ENCODE measurements at regions not wholly inside any gene's neighbourhood (a gene's known extent, or its start where the extent isn't known, plus 50 kb on each side); places are given as distances from the start of the nearest gene placed in this dataset.
"Not testable (repeated sequence)": the region's sequence is repeated elsewhere in the genome, so short reads cannot be mapped to it uniquely, and the experiment has no call there.

DNA sequence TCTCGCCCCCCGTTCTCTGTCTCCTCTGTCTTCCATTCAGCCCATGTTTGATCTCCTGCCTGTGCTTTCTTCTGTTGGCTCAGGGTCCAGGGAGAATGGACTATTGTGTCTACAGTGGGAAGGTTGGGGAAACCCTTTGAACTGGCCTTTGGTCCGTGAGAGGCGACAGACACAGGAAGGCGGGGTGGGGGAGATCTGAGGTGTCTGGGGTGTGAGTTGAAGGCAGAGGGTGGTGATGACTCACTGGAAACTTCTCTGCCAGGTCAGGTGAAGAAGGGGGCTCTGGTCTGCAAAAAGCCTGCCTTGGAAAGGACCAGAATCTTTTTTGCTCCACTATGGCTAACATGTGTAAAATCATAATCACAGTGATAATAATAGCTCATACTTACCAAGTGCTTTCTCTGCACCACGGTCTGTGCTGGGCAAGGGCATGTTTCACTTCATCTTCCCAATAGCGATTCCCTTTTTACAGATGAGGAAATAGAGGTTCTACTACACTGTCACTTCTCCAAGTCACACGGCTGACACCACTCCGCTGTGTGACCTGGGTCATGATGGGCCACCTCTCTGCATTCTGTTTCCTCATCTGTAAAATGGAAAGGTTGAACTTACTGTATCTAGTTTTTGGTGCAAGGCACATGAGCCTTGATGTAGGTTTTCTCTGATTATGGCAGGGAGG is 99.8 kb upstream of the ALX4 start:
- intact Hi-C loops (cut with DNase I) = no loop called here
- no peak for DNase-seq

DNA sequence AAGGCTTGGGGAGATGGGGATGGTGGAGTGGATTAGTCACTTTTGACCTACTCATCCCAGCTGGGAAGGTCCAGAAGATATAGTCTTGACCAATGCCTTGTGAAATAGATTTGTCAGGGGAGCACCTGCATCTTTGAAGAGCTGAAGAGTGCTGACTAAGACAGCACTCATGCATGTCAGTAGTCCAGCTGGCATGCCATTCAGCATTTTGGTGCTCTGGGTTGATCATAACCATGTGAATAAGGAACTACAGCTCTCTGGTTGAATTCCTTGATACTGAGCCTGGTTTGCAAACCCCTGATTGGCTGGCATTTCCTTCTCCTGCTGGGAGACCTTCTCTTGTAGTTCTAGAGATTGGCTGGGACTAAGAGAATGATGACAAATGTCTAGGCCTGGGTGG is 106.8 kb upstream of the ALX4 start:
- intact Hi-C loops (cut with DNase I) = no loop called here
- no peak for DNase-seq

DNA sequence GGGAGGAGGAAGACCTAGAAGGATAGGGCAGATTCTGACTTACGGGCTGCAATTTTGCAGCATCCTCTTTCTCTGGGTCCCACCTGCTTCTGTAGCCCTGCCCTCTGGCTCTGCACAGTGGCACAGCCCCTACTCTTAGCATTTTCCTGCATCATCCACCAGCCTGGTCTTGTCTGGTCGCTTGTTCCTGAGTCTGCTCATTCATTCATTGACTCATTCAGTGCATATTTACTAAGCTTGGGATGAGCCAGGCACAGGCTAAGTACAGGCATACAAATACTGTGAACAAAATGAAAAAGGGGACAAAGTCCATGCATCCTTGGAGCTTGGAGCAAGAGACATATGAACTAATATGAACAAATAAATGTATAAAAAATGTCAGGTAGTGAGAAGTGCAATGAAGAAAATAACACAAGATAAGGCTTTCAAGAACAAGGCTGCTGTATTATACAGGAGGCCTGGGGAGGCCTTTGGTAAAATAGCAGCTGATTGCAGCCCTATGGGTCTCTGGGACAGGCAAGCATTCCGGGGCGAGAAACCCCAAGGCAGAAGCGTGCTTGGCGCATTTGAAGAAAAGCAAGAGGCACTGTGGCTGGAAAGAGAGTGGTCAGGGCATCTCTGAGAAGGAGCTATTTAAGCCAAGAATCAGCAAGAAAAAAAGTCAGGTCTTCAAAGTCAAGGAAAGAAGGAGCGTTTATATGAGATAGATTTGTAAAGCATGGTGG is 108.0 kb upstream of the ALX4 start:
- DNase-seq = no peak
- intact Hi-C loops (cut with DNase I) = no loop called here

DNA sequence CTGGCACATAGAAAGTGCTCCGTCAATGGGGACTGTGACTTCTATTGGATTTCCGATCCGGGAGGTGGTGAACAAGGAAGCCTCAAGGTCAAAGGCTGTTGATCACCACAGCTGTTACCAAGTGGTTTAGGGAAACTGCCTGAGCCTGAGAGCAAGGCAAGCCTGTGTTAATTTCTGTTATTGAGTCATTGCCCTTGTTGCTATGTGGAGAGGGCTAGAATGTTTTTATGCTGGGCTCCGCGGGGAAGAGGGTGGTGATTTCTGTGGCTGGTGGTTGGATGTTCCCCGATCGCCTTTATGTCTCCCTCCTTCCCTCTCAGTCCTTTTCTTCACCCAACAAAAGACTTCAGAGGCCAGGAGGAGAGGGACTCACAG is 108.5 kb upstream of the ALX4 start:
- intact Hi-C loops (cut with DNase I) = no loop called here
- DNase-seq = no peak

DNA sequence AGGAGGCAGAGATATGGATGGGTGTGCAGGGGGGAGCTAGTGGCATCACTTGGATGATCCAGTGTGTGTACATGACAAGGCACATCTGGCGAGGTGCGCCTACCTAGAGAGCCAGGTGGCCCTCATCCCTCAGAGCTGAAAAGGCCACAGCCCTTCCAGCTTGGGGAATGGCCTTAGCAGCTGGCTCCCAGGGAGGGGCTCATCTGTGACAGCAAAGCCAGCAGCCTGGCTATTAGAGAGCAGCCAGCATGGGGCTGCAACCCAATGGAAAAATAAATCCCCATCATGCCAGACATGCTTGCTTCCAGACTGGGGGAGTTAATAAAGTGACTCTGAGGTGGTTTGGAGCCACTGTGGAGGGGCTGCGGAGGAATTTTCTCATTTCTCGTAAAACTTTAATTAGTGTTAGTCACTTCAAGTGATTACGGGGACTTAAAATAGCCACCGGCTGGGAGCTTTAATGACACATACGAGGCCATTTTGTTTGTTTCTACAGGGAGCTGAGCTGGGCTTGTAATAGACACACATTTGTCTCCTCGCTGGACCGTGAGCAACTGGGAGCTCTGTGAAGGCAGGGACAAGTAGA is 111.2 kb upstream of the ALX4 start:
- no peak for DNase-seq
- intact Hi-C loops (cut with DNase I) = no loop called here

DNA sequence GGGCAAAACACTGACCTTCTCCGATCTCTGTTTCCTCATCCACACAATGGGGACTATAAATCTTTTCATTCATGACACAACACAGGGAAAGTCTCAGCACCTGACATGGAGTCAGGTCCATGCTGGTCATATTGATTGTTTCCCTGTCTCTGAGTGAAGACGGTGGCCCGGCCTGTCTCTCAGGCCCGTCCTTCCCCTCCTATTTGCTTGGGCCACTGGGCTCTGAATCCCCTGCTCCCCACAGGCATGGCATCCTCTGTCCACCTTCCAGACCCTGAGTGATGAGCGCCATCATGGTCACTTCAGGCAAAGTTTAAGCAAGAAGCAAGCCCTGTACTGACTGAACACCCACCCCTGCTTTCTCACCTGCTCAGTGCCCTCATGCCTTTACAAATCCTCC is 113.3 kb upstream of the ALX4 start:
- DNase-seq = no peak
- intact Hi-C loops (cut with DNase I) = no loop called here

DNA sequence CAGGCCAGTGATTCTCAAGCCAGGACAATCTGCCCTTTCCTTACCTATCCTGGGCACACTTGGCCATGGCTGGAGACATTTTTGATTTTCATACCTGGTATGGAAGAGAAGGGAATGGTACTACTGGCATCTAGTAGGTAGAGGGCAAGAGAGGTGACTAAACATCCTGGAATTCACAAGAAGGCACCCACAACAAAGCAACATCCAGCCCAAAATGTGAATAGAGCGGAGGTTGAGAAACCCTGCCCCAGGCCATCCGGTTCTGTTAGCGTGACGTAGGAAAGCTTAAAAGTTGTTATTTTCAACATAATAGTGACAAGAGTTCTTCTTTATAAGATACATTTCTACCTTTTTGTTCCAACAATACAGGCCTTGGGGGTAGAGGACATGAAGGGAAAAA is 114.9 kb upstream of the ALX4 start:
- intact Hi-C loops (cut with DNase I) = no loop called here
- DNase-seq = no peak

DNA sequence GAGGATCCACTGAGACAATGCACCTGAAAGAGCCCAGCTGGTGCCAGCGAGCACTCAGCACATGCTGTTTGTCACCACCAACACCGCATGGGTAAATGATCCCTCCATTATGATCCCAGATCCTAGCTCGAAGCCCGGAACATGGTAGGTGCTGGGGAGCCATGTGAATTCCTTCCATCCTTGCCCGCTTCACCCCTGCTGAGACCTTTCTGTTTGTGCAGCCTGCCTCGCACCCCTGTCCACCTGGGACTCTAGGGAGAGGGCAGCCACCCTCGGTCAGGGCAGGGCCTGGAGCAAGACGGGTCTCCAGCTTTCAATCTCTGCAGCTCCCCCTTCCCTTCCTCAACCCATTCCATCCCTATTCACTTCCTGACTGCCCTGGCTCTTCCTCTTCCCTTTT is 116.2 kb upstream of the ALX4 start:
- DNase-seq = no peak
- intact Hi-C loops (cut with DNase I) = no loop called here

DNA sequence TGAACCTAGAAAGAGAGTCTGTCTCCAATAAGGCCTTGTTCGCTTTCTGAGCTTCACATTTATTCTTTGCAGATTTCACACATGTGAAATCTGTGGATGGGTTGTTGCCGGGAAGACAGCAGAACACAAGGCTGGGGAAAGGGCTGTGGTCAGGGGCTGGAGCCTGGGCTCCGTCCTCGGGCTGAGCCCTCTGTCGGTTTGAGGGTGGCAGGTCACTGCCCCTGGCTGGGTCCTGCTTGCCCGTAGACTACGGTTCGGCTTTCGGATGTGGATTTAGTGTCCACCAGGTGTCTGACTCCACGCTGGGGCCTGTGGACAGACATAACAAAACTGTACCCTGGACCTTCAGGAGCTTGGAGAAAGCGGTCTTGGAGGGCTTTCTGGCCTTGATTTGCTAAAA is 117.0 kb upstream of the ALX4 start:
- DNase-seq = peak in 1 of 10 donors; percentile 72
- intact Hi-C loops (cut with DNase I) = no loop called here

DNA sequence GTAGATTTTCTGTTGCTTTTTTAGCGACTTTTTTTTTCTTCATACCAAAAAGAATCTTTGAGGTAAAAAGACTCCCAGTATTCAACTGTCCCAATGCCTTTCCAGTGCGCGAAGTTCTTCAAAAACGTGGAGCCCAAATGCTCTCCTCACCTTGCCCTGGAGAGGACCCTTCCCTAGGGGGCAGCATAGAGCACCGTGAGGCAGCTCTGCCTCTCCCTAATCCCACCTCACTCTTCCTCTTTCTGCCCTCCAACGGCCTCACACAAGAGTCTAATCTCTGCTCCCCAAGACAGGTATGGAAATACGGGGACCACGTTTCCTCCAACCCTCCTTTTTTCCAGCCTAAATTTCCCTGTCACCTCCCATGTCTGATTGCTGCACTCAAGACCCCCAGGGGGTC is 117.5 kb upstream of the ALX4 start:
- intact Hi-C loops (cut with DNase I) = no loop called here
- no peak for DNase-seq

DNA sequence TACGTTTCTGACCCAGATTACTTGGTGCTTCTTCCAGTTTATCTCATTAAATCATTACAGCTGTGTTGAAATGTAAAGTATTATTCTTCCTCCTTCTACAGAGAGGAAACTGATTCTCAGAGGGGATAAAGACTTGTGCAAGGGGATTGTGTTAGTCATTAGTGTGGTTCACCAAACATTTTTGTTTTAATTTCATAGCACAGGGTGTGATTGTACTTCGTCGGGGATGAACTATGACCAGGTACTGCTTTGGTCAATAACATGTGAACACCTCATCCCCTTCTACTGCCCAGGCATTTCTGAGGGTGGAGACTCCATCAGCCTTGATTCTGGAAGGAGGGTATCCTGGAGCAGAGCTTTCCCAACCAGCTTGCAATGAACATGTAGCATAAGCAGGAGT is 120.2 kb upstream of the ALX4 start:
- intact Hi-C loops (cut with DNase I) = no loop called here
- no peak for DNase-seq

DNA sequence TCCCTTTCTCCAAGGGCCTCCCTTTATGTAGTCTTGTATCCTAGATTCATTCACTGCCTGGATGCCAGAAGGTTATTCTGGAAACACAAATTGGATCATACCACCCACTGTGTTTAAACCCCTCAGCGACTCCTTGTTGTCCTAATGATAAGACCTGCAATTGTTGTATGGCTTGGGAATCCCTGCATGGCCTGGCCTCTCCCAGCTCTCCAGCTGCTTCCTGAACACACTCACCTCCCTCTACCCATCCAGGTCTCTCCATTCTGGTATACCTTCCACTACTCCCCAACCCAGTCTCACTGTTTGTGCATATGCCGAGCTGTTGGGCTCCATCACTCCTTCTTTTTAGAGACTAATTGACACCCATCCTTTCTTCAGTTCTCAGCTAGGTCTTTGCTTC is 124.3 kb upstream of the ALX4 start:
- intact Hi-C loops (cut with DNase I) = no loop called here

DNA sequence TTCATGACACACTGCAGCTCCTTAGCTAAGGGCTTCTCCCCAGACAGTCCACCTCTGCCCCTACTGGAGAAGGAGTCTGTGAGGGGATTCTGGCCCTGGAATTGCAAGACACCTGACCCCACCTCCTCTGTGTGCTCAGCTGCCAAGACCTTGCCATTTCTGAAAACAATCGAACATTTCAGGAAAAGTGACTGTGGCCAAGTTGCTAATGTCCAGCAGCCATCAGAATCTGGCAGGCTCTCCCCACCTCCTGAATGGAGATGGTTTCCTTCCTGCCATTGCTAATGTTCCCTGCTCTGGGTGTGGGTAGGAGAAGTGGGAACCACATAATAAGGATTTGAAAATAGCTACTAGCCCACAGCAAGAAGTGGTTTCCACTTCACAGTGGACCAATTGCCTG is 127.2 kb upstream of the ALX4 start:
- no peak for DNase-seq
- intact Hi-C loops (cut with DNase I) = no loop called here

More for the DNA sequence above, 124.3 kb upstream of the ALX4 start:
- DNase-seq = no peak

DNA sequence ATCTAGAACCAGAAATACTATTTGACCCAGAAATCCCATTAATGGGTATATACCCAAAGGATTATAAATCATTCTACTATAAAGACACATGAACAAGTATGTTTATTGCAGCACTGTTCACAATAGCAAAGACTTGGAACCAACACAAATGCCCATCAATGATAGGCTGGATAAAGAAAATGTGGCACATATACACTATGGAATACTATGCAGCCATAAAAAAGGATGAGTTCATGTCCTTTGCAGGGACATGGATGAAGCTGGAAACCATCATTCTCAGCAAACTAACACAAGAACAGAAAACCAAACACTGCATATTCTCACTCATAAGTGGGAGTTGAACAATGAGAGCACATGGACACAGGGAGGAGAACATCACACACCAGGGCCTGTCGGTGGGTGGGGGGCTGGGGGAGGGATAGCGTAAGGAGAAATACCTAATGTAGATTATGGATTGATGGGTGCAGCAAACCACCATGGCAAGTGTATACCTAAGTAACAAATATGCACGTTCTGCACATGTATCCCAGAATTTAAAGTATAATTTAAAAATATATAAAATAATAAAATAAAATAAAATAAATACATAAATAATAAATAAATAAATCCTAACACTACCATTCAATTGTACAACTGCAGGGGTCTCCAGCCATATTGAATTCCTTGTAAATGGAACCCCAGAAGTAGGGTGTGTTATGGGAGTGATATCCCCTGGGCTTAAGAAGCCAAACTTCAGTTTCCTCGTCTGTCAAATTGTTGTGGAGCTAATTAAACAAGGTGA is 122.4 kb upstream of the CD82 start:
- intact Hi-C loops (cut with DNase I); DNase-seq: not testable (repeated sequence)

DNA sequence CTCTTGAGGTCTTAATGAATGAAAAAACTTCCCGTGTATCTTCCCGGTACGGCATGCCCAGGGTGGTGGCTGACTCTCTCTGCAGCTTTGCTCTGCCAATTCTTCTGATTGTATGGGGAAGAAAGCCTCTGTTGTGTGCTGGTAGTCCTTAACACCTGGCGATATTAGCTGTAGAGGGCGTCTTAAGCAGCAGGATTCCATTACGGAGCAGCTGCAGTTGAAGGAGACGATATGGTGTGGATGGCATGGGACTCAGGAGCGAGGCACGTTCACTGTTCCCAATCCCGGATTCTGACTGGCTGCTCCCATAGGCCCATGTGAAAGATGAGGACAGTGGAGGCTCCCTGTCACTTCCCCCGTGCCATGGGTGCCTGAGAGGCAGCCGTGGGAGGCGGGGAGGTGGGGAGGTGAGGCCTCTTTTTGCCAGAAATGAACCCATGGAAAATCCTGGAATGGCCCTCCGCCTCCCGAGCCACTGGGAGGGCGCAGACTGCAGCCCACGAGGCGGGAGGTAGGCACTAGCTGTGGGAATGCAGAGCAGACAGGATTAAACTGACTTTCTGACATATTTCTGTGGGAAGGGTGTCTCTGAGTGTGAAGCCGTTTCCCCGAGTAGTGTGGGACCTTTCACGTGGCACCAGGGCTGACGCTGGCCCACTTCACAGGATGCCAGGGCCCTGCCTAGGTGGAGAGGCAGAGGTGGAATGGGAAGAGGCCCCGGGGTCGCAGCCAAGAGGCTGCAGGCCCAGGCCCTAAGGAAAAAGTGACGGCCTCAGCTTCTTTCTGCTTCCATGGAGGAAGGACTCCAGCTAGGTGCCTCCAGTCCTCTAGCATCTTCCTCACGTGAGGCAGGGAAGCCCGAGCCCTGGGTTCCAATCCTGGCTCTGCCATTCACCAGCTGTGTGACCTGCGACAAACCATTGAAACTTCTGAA is 121.4 kb upstream of the CD82 start:
- DNase-seq = no peak
- intact Hi-C loops (cut with DNase I) = no loop called here

DNA sequence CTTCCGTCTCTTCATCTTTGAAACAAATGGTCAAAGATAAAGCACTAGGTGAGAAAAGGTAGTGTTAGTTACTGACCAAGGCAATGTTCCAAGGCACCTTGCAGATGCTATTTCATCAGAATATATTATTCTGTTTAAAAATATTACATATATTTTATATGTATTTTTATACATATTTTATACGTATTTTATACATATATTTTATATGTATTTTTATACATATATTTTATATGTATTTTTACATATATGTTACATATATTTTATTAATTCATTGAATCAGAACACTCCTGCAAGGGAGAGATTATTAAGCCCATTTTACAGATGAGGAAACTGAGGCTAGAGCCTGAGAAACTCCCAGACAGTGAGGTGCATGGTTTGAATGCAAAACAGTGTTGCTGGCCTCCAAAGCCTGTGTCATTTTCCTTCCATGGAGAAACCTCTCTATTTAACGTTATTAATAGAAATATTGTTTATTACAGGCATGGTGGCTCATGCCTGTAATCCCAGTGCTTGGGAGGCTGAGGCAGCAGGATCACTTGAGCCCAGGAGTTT is 120.6 kb upstream of the CD82 start:
- no peak for DNase-seq
- intact Hi-C loops (cut with DNase I) = no loop called here

DNA sequence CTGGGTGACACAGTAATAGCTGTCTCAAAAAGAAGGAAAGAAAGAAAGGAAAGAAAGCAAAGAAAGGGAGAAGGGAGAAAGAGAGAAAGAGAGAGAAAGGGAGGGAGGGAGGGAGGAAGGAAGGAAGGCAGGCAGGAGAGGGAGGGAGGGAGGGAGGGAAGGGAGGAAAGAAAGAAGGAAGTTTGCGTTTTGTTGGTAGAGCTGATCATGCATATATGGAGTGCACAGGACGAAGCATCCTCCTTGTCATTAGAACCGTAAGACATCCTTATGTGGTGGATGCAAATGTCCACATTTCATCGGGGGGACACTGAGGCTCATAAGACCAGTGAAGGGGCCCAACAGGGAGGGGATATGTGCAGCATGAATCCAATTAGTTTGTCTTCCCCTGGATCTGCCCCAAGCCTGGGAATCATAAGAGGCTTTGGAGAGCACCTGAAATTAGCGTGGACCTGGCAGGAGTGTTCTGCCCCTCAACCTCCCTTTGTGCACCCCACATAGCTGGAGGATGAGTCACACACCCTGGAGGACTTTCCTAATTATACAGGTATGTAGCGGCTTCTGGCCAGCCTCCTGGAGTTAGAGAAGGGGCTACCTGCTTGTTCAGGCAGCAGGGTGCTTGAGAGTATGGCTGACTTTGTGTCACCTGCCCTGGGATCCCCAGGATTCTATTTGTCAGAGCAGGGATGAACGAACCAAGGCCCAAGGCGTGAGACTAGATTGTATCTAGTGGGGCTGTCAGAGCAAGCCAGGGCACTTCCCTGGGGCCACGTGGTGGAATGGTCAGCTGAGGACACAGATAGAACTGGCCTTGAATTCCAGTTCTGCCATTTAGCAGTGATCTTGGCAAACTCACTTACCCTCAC is 119.7 kb upstream of the CD82 start:
- intact Hi-C loops (cut with DNase I) = no loop called here

DNA sequence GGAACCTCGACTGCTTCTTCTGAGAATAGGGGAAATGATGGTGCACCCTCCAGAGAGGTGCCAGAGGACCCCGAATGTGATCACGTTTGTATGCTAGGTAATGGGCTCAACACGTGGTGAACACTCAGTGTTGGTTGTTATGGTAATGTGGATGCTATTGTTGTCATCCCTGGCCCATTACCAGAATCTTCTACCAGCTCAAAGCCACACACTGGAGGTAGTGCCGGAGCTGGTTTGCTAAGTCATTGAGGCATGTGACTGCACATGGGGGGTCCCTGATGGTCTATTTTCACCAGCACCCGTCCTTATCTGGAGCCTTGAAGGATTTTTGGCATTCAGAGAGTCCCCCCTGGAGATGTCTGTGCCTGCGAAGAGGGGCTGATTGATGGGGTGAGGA is 119.1 kb upstream of the CD82 start:
- intact Hi-C loops (cut with DNase I) = no loop called here
- no peak for DNase-seq

More for the DNA sequence above, 119.7 kb upstream of the CD82 start:
- no peak for DNase-seq
